HUDEP-2 (cell line): ENCODE measurements at regions not wholly inside any gene's neighbourhood (a gene's known extent, or its start where the extent isn't known, plus 50 kb on each side); places are given as distances from the start of the nearest gene placed in this dataset.

Experiments used
- DNase-seq, 76 experiments: peaks; one replicate each; lab custom pipeline; 2025; ENCODE audit not compliant: unreplicated experiment in 76 of 76; lab: John Stamatoyannopoulos, UW

DNA sequence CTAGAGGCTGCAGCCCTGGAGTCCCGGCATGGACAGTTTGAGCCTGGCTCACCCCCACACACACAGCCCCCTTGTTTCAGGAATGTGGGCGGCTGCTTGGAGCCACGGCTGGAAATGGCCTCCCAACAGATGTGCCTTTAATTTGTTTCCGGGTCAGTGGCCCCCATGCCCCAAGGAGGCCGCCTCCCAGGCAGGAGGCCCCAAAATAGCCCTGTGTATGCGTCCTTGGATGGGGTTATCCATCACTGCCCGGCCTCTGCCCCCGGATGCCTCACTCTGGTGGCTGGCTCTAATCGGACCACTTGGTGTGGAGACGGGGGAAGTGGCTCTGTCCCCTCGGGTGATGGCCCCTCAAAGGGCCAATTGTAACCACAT is 151.9 kb upstream of the MYCN start:
- DNase-seq: no peak

DNA sequence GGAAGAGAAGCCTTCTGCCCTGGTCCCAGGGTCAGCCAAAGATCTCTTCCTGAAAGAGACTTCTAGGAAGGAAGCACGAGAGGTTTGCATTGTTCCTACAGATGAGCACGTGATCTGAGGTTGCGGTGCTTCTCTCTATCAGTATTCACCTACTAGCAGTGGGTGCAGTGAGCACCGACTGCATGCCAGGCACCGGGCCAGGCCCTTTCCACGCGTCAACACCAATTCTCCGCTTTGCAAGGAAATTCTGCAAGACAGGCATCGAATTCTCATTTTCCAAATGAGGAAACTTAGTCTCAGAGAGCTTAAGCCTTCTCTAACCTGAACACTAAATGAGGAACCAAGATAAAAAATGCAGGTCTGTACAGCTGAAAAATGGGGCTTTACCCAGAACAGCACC is 151.5 kb upstream of the MYCN start:
- no peak for DNase-seq

DNA sequence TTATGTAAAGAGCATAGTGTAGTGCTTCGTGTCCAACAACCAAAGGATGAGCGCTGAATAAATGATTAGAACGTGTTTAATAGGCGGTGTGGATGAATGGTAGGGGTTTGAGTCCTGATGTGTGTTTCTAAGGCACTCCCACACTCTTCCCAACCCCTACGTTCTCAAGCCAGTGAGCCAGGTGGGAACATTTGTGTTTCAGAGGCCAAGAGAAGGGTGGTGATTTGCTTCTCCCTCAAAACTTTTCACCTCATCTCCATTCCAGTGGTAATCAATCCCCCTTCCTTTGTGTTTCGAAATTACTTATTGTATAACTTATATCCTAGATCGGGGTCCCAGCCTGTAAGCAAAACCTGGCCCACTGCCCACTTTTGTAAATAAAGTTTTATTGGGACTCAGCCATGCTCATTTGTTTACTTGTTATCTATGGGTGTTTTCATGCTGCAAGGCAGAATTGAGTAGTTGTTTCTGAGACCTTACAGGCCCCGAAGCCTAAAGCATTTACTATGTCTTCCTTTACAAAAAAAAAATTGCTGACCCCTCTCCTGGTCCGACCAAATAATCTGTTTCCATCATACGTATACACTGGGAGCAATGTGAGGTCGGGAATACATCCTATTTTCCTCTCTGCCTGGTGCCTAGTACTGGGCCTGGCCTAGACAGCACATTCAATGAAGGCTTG is 150.8 kb upstream of the MYCN start:
- DNase-seq: no peak

DNA sequence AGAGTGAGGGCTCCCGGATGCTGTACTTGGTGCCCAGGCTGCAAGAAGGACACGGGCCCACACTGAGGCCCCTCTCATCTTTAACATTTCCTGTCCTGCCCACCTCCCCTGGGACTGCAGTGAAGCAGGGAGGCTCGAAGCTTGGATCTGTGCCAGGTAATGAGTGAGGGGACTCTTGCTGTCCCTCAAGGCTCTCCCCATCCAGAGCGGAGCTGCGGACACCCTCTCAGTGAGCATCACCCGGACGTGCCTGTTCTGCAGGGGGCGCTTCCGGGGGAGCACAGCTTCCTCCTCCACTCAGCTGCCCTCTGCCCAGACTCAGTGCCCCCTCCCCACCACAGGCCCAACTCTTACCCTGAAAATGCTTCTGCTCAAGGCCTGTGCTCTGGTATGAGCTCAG is 150.0 kb upstream of the MYCN start:
- DNase-seq: no peak

DNA sequence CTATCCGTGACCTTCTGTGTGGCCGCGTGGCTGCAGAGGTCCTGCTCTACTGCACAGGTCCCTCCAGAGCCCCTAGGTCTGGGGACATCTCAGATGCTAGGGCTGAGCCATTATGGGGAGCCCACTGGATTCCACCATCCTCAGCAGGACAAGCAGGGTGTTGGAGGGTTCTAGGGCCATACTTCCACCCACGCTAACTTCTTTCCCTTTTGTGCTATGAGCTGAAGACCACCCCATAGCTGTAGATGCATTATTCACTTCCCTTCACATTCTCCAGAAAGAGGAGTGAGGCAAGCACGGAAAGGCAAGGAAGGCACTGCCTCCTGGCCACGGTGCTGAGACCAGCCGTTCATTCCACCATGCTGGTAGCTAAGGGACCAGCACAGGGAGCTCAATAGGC is 149.5 kb upstream of the MYCN start:
- no peak for DNase-seq

DNA sequence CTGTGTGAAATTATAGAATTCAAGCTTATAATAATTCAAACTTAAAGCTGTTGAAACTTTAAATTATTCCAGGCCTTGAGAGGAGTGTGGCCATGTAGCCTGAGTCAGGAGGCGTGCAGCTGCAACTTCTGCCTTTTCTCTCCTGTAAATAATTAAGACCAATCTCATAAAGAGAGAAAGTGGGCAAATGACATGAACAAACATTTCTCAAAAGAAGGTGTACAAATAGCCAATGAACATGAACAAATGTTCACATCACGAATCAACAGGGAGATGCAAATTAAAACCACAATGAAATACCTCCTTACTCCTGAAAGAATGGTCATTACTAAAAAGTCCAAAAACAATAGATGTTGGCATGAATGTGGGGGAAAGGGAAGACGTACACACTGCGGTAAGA is 149.1 kb upstream of the MYCN start:
- no peak for DNase-seq

DNA sequence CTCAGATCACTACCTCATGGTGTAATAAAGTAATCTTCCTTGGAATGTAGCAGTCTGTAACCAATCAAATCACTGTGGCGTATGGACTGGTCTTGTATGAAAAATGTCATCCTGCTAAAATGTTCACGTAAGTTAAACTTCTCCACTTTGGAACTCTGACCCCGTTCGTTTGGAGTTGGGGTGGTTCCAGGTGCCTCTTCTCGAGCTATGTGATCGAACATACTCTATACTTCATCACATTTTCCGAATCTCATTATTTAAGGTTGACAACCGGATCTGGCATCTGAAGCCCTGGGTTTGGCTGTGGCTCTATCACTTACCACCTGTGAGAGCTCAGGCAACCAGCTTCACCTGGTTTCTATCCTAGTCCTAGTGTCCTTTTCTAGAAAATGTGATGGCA is 148.0 kb upstream of the MYCN start:
- no peak for DNase-seq

DNA sequence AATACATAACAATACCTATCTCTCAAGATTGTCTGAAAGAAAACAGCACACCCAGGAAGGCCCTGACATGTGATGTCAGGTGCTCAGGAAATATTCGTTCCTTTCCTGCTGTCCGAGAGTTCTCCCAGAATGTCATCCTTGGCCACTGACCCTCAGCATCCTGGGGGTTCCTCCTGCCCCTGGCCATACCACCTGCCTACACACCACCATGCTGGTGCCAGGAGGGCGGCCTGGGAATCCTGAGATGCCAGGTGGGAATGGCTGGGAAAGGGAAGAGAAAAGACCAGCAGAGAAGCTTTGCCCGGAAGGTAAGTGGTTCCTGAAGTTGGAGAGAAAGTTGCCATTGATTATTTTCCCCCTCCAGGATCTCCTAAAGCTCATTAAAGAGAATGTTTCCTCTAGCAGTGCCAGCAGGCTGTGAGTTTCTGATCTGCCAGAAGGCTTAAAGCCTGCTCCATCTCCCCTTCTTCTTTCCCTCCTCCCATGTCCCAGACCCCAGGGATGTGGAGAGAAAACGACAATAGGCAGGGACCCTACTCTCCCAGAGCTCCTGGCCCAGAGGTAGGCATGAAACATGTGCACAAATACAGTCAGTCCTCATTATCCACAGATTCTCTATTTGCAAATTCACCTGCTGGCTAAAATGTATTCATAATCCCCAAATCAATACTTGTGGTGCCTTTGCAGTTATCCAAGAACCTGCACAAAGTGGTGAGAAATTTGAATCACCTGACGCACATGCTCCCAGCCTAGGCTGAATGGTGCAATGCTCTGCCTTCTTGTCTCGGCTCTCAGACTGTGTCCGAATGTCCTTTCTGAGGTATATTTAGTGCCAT is 147.1 kb upstream of the MYCN start:
- DNase-seq: no peak

DNA sequence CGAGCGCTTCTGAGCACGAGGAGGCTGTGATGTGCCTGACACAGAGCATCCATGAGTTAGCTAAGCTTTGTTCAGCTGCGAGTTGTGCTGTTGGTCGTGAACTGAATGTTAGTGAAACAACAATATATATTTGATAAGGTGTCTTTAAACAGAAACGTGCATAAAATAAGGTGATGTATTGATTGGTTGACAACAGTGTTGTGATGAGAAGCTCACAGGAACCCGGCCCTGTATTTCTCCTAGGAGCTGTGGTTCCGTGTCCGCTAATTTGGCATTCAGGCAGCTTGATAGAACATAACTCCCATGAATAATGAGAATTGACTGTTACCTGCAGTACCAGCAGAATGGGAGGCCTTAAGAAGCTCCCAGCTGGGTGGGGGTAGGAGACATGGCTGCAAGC is 146.4 kb upstream of the MYCN start:
- DNase-seq: no peak

DNA sequence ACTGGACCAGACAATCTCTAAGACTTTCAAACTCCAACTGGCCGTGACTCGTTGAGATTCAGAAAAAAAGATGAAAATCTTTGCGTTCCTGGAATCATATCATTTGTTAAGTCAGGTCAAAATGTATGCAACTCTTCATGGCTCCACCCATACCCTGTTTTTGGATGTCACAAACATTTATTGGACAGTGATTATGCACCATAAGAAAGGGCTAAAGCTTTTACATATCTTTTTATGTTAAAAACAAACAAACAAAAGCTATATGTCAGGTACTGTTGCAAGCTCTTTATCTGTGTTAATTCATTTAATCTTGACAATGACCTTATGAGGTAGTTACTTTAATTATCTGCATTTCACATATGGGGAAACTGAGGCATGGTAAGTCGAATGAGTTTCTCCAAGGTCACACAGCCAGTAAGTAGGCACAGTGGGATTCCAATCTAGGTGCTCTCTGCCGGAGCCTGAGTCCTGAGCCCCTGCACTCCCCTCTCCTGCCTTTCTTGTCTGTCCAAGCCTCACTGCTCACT is 145.7 kb upstream of the MYCN start:
- DNase-seq: no peak

DNA sequence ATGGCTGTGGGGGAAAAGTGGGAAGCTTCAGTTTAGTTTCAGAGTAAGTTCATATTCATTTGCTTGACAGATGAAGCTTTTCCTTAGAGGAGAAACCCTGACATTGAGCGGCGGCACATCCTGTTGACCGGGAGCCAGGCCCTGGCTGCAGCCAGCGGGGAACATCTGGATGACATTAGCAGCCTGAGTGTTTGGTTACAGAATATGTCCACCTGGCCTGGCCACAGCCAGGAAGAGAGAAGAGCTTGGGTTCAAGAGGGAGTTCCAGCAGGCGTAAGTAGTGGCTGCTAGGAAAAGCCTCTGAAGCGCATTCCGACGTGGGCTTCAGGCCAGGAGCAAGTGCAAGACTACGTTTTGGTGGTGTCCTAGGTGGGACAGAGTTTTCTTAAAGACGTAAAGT is 144.9 kb upstream of the MYCN start:
- DNase-seq: no peak

DNA sequence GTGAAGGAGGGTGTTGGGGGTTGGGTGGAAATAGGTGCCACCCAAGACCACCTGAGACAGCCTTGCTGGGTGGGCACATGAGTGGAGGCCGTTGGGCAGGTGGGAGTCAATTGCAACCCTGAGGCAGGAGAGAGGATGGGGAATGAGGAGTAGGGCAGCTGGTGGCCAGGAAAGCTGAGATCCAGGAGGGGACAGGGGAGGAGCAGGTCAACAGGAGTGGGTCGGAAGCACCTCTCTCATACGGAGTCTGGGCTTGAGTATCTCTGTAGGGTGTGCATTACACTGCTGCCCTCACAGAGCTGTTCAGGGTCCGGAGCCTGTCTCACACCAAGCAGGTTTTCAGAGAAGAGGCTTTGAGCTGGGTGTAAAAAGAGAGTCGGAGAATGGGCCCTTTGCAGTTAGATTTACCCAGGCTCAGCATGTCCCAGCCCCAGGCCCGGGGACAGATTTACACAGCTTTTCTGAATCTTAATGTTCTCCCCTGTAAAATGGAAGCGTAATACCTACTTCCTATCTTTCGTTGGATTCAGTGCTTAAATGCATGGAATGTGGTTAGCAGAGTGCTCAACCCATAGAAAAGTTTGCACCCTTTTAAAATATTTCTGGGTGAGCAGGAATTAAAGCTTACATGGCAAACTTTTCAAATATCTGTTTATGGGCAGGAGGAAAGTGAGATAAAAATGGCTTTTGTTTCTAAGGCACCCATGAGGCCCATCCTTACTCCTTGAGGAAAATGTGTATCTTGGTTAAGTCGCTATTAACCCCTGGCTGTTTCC is 144.0 kb upstream of the MYCN start:
- DNase-seq: no peak

DNA sequence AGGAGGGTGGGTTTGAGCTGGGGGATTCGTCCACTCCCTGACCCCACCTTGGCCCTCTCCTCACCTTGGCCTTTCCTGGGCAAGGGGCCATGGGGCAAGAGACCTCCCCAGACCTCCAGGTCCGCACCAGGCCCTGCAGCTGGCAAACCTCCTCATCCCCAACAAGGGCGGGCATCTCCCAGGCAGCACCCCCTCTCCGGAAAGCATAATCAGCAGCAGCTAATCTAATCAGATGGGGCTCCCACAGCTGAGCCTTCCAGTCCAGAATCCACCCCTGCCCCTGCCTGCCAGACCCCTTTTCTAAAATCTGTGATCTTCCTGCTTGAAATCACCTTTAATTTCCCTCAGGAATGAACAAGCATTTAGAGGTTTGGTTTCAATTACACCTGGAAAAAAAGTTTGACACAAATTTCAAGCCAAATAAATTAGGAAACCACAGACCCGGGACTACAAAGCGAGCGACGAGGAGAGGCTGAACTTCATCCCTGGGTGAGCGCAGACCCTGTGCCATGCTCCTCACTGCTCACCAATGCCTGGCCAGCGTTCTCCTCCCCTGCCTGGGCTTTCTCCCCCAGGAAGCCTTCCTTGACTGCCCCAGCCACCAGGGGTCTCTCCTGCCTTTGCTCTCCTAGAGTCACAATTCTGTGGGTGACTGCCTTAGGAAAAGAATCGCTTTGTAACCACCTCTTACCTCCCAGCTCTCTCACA is 143.0 kb upstream of the MYCN start:
- no peak for DNase-seq

DNA sequence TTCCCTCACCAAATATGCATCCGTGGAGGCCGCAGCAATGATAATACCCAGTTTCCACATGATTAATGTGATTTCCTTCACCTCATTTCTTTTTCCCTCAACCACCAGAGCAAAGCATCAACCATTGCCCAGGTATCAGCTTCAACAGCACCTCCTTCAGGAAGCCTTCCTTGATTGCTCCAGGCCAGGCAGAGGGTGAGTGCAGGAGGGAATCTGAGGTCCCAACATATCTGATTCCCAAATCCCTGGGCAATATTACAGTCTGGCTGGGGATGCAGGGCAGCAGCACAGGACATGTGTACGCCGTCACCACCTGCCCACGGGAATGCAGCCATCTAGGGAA is 142.4 kb upstream of the MYCN start:
- no peak for DNase-seq

DNA sequence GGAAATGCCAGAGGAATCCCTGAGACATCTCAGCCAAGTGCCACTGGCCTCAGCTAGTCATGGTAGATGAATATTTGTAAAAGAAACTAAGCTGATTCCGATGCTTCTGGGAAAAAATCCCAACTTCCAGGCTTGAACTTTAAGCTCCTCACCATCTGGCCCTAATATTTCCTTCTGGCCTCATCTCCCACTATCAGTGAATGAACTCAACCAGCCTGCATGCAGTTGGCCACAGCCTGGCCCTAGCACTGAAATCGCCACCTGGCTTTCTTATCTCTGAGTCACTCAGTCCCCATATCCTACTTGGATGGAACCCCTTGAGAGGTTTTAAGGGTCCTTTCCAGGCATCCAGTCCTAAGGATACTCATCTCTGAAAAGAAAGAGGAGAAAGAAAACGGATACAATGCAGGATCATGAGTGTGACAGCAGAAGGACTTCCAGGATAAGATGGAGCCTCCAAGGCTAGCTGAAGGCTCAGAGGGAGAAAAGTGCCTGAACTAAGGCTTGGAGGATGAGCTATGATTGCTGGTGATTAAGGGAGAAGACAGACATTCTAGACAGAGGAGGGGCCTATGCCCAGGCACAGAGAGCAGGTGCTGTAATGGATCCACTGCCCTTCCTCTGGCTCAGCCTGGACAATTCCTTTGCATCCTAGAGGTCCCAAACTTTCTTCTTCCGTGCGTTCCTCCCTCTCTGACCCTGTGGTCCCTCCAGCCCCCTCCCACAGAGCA is 141.5 kb upstream of the MYCN start:
- DNase-seq: no peak

DNA sequence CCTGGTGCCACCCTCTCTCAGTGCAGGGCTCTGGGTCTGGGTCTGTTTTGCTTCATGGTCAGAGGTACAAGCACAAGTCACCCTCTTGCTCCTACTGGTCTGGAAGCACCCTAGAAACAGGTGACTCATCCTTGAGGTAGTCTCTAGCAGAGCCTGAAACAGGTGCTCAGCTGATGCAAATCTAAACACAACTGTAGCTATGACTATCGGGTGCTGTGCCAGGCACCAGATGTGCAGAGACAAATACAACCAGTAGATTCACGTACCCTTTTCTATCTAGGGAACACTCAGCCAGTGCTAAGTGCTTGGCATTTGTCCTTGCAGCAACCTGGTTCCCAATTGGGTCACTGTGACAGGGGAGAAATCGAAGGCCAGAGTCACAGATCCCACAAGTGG is 140.9 kb upstream of the MYCN start:
- no peak for DNase-seq

DNA sequence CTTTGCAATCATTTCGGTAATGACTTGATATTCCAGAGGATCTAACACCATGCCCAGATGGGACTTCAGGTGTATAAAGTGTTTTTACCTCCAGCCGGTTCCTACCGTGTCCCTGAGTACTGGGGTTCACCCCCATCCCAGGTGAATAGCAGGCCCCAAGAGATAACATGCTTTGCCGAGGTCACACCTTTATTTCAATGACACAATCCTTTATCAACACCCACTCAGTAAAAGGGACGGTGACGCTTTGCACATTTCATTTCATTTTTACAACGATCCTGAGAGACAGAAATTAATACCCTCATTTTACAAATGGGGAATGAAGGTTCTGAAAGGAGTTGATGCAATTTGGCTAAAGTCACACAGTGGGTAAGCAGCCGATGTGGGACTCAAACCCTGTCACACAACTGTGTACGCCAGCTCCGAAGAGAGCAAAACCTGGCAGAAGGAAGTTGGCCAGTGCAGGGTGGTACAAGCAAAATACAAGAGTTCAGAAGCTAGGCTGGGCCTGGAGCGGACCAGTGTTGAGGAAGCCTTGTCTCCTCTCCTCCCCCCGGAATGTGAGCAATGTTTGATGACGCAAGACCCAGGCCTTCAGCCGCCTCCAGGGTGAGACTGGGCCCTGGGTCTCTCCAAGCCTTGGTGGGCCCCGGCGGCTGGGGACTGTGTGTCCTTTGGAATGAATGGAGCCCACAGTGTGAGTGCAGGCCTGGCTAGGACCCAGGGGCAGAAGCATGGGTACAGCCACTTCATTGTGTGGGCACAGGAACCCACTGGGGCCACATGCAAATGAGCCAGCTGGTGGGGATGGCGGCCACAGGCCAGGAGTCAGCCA is 139.6 kb upstream of the MYCN start:
- no peak for DNase-seq

DNA sequence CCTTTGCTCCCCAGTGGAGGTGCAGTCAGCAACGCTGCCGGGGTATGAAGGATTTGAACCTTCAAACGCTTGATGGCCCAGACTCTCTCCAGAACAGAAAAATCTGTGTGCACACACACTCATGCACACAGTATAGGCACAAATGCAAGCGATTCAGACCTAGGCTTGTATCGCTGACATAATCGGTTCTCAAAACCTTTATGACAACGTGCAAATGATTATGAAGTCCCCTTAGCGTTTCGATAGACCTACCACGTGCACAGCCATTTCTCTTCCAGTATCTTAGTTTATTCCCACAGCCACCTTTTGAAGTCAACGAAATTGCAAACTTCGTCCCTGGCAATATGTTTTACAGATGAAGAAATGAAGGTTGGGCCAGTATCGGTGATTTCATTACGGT is 138.9 kb upstream of the MYCN start:
- no peak for DNase-seq

DNA sequence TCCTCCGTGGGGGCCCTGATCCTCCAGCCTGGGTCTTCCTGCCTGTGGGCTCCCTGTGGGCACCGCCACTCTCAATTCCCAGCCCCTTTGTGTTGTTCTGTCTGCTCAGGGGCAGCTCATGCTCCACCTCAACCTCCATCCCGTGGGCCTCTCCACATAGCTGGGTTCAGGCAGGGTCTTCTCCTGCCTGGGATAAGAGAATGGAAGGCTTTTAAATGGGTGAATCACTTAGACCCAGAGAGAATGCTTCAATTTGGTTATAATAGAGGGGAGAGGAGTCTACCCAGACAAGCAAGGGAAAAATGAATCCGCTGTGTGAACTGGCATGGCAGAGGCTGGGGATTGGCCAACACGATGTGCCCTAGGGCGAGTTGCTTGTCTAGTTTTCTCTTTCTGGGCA is 138.4 kb upstream of the MYCN start:
- no peak for DNase-seq
